HG03045 (cell line): ENCODE measurements at regions not wholly inside any gene's neighbourhood (a gene's known extent, or its start where the extent isn't known, plus 50 kb on each side); places are given as distances from the start of the nearest gene placed in this dataset.
"Not testable (repeated sequence)": the region's sequence is repeated elsewhere in the genome, so short reads cannot be mapped to it uniquely, and the experiment has no call there.

Experiments
- ATAC-seq: cut with Tn5 transposase; IDR thresholded peaks from one replicate; pipeline ENCODE4 v1.9.1; 2021; ENCODE audit warnings: mild to moderate bottlenecking, moderate library complexity; ENCODE audit not compliant: unreplicated experiment

- no peak for ATAC-seq
These were observed 1140.4 kb downstream of the RPIA start for GRCh38 chr2:89831641-89832498.

DNA sequence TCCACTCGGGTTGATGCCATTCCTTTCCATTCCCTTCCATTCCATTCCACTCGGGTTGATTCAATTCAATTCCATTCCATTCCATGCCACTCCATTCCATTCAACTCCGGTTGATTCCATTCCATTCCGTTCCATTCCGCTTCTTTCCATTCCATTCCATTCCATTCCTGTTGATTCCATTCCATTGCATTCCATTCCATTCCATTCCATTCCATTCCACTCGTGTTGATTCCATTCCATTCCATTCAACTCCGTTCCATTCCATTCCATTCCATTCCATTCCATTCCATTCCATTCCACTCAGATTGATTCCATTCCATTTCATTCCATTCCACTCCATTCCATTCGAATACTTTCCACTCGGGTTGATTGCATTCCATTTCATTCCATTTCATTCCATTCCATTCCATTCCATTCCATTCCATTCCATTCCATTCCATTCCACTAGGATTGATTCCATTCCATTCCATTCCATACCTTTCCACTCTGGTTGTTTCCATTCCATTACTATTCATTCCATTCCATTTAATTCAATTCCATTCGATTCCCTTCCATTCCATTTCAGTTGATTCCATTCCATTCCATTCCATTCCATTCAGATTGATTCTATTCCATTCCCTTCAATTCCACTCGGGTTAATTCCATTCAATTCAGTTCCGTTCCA lies 1141.8 kb downstream of the RPIA start:
- ATAC-seq = peak; percentile 57

DNA sequence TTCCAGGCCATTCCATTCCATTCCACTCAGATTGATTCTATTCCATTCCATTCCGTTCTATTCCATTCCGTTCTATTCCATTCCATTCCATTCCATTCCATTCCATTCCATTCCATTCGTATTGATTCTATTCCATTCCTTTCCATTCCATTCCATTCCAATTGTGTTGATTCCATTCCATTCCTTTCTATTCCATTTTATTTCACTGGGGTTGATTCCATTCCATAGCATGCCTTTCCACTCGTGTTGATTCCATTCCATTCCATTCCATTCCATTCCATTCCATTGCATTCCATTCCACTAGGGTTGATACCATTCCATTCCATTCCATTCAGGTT lies 1142.3 kb downstream of the RPIA start:
- ATAC-seq = no peak

DNA sequence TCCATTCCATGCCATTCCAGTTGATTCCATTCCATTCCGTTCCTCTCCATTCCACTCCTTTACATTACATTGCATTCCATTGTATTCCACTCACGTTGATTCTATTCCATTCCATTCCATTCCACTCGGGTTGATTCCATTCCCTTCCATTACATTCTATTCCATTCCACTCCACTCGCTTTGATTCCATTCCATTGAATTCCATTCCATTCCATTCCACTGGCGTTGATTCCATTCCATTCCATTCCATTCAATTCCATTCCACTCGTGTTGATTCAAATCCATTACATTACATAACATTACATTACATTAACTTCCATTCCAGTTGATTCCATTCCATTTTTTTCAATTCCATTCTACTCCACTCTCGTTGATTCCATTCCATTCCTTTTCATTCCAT lies 1142.8 kb downstream of the RPIA start:
- no peak for ATAC-seq

- peak; percentile 40 for ATAC-seq
These were observed 1144.9 kb downstream of the RPIA start for GRCh38 chr2:89836326-89836725.

- ATAC-seq = no peak
These were observed 1146.6 kb downstream of the RPIA start for GRCh38 chr2:89837962-89838625.

DNA sequence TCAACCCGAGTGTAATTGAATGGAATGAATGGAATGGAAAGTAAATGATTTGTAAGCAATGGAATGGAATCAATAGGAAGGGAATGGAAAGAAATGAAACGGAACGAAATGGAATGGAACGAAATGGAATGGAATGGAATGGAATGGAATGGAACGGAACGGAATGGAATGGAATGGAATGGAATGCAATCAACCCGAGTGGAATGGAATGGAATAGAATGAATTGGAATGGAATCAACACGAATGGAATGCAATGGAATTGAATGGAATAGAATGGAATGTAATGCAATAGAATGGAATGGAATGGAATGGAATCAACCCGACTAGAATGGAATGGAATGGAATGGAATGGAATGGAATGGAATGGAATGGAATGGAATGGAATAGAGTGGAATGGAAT lies 1148.7 kb downstream of the RPIA start:
- ATAC-seq = not testable (repeated sequence)

- ATAC-seq = peak; percentile 35
These were observed 1149.5 kb downstream of the RPIA start for GRCh38 chr2:89840781-89841475.

GRCh38 chr2:89841476-89841840 lies 1150.0 kb downstream of the RPIA start:
- ATAC-seq = no peak

- no peak for ATAC-seq
These were observed 1150.9 kb downstream of the RPIA start for GRCh38 chr2:89842180-89842908.

DNA sequence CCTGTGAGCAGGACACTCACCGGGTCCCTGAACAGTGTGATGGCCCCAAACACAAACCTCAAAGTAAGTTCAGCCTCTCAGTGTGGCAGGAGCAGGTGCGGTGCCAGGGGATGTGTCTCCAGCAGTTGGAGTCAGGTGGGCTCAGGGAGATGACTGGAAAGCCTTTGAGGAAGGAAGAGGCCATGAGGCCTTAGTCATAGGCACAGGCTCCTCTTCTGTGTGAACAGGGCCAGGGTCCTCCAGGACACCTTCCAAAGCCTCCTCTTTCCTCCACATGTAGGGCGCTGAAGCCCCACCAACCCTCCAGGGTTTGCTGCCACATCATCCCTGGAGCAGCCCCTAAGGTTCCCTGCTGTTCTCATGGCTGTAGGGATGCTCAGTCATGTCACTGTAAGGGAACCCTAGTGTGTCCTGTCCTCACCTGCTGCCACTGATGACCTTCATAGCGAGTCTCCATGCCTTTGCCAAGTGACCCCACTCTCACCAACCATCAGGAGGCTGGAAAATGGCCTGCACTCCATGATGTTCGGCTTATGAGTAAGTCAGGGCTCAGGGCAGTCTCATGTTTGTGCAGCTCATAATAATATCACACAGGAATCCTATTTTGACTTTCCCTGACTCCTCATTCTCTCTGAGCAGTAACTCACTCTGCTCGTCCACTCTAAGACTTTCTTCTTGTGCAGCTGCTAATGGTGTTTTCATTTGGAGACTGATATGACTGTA lies 1152.9 kb downstream of the RPIA start:
- ATAC-seq = no peak

GRCh38 chr2:89845532-89845931 lies 1154.1 kb downstream of the RPIA start:
- no peak for ATAC-seq

GRCh38 chr2:89848114-89848513 lies 1156.6 kb downstream of the RPIA start:
- no peak for ATAC-seq

DNA sequence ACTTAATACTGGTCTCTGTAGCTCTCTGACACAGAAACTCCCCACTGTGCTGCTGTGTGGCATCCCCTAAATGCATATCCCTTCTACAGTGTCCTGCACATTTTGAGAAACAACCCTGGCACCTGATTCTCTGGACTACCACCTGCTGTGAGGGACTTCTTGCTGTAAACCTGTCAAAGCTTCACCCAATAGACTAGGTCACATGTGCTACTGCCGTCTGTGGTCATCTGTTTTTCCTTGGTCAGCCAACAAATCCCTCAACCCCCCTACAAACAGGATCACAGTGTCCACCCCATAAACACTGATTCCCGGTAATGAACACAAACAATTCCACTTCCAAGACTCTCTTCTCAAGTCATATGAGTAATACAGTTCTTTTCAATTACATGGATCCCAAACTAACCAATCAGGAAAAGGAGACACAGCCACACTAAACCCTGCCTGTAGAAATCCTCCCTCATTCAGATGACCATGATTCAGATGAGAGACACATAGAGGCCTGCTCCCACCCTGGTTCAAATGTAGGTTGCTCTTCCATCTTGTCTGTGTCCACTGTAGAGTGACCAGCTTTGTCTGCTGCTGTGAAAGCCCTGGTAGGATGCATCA lies 1157.4 kb downstream of the RPIA start:
- ATAC-seq = no peak

DNA sequence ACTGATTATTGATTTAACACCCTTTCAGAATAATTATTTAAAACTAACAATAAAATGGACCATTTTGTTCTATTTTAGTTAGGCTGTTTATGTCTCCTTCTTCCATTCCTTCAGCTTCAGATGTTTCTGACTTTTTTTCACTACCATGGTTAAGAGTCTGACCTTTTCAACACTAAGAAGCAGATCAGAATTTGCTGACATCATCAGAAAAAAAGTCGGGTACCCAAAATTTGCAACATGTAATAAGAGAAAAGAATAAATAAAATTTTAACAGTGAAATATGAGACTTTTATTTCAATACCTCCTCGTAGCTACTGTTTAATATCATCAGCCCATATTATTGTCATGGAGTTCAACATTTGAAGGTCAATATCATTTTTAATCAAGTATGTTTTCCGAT lies 1158.3 kb downstream of the RPIA start:
- no peak for ATAC-seq

DNA sequence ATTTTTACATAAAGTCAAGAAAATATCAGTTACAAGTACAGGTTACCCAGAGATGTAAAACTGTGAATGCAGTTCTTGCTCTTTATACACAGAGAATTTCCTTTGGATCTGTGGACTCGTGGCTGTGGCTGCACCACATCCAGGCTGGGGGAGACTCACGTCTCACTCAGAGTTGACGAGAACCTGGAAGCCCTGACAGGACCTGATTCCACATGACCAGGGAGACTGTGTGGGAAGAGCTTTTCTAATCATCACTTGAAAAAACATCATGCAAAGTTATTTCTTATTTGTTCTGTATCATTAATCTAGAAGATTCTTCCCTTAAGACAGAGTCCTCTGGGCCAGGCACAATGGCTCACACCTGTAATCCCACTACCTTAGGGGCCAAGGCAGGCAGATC lies 1159.0 kb downstream of the RPIA start:
- ATAC-seq = no peak

- ATAC-seq = no peak
These were observed 1159.6 kb downstream of the RPIA start for GRCh38 chr2:89850881-89851582.

- ATAC-seq = no peak
These were observed 1160.1 kb downstream of the RPIA start for GRCh38 chr2:89851583-89851905.

DNA sequence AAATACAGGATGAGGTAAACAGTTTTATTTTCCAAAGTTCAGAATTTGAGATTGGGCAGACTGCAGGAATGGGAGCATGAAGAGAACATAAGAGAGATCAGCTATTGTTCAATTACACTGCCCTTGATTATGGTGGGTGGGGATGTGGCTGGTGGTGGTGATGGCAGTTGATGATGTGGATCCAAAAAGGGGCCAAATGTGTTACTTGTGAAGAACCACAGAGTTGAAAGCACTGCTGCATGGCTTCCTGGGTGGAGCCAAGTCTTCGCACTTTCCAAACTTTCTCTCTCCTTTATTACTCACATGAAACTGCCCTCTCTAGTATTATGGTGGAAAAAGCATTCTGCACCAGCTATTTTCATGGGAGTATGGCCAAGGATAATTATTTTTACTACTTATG lies 1162.0 kb downstream of the RPIA start:
- ATAC-seq = not testable (repeated sequence)
